Stimulated activated CD4-positive, alpha-beta T cell treated with anti-CD3 and anti-CD28 coated beads, Interleukin-12 subunit alpha, Interleukin-12 subunit beta, amount 100 ng/mL, for 24 hours (primary cell): ENCODE measurements at regions not wholly inside any gene's neighbourhood (a gene's known extent, or its start where the extent isn't known, plus 50 kb on each side); places are given as distances from the start of the nearest gene placed in this dataset.

Experiments used
- DNase-seq, 2 experiments: peaks; one replicate each; pipeline ENCODE4 v3.0.0-alpha.2; 2020; ENCODE audit warnings: low read depth in 2 of 2

GRCh38 chr14:62378057-62378456 is 615.8 kb downstream of the SNAPC1 start:
- DNase-seq: no peak

- no peak for DNase-seq
These were observed 619.3 kb downstream of the SNAPC1 start for GRCh38 chr14:62381311-62382070.

GRCh38 chr14:62409169-62409568 is 636.1 kb downstream of the KCNH5 start:
- no peak for DNase-seq

- no peak for DNase-seq
These were observed 635.5 kb downstream of the KCNH5 start for GRCh38 chr14:62409626-62410300.

- DNase-seq: no peak
These were observed 624.4 kb downstream of the KCNH5 start for GRCh38 chr14:62420847-62421246.

GRCh38 chr14:62428429-62429203 is 616.6 kb downstream of the KCNH5 start:
- no peak for DNase-seq

GRCh38 chr14:62429683-62430082 is 615.6 kb downstream of the KCNH5 start:
- no peak for DNase-seq

- no peak for DNase-seq
These were observed 613.8 kb downstream of the KCNH5 start for GRCh38 chr14:62431496-62431895.

GRCh38 chr14:62432955-62433354 is 612.3 kb downstream of the KCNH5 start:
- no peak for DNase-seq

GRCh38 chr14:62436261-62436660 is 609.0 kb downstream of the KCNH5 start:
- DNase-seq: no peak

GRCh38 chr14:62439210-62439609 is 606.0 kb downstream of the KCNH5 start:
- no peak for DNase-seq

GRCh38 chr14:62443796-62444195 is 601.5 kb downstream of the KCNH5 start:
- DNase-seq: no peak

- no peak for DNase-seq
These were observed 599.7 kb downstream of the KCNH5 start for GRCh38 chr14:62445570-62445969.

- DNase-seq: no peak
These were observed 594.0 kb downstream of the KCNH5 start for GRCh38 chr14:62451221-62451620.

- no peak for DNase-seq
These were observed 592.0 kb downstream of the KCNH5 start for GRCh38 chr14:62453226-62453625.

- no peak for DNase-seq
These were observed 589.8 kb downstream of the KCNH5 start for GRCh38 chr14:62455446-62455845.

- no peak for DNase-seq
These were observed 582.3 kb downstream of the KCNH5 start for GRCh38 chr14:62462988-62463387.

GRCh38 chr14:62468946-62469345 is 576.3 kb downstream of the KCNH5 start:
- DNase-seq: no peak

GRCh38 chr14:62470935-62471334 is 574.3 kb downstream of the KCNH5 start:
- DNase-seq: no peak

- no peak for DNase-seq
These were observed 554.1 kb downstream of the KCNH5 start for GRCh38 chr14:62491146-62491545.

- no peak for DNase-seq
These were observed 547.5 kb downstream of the KCNH5 start for GRCh38 chr14:62497708-62498107.

- no peak for DNase-seq
These were observed 544.1 kb downstream of the KCNH5 start for GRCh38 chr14:62501021-62501750.
